HAP-1 (cell line): ENCODE measurements at regions not wholly inside any gene's neighbourhood (a gene's known extent, or its start where the extent isn't known, plus 50 kb on each side); places are given as distances from the start of the nearest gene placed in this dataset.
A peak's percentile ranks its signal among the peaks of the same experiment; 100 is the strongest.
"Not testable (repeated sequence)": the region's sequence is repeated elsewhere in the genome, so short reads cannot be mapped to it uniquely, and the experiment has no call there.

ENCODE experiments used
- DNase-seq, 2 experiments: peaks; one replicate each; pipeline ENCODE4 v3.0.0-alpha.2; 2016 to 2020; ENCODE audit warnings: low spot score in 2 of 2
- H3K27me3 ChIP-seq: fragments of 250-450 bp; sonication (Bioruptor Pico); 2 replicates; pipeline ENCODE4 v1.5.1; 2020; ENCODE audit warnings: low read depth, mild to moderate bottlenecking, moderate library complexity
- H3K36me3 ChIP-seq: fragments of 250-450 bp; sonication (Bioruptor Pico); replicated peaks from 2 replicates; pipeline ENCODE4 v1.5.1; 2020; ENCODE audit warnings: mild to moderate bottlenecking
- H3K4me1 ChIP-seq: fragments of 250-450 bp; sonication (Bioruptor Pico); 2 replicates; pipeline ENCODE4 v1.5.1; 2020; ENCODE audit warnings: mild to moderate bottlenecking
- H3K4me3 ChIP-seq: fragments of 250-450 bp; sonication (Bioruptor Pico); 2 replicates; pipeline ENCODE4 v1.5.1; 2020; ENCODE audit warnings: mild to moderate bottlenecking, moderate library complexity
- H3K9me3 ChIP-seq: fragments of 250-450 bp; sonication (Bioruptor Pico); 2 replicates; pipeline ENCODE4 v1.5.1; 2020; ENCODE audit warnings: mild to moderate bottlenecking, moderate library complexity
- in situ Hi-C: fragments of 300-500 bp; cut with MboI; formaldehyde crosslinking; loops from 3 replicates; pipeline ENCODE4 v1.14.3; 2020; ENCODE audit warnings: low sequenced_read_pairs, inconsistent platforms, mixed read lengths

GRCh38 chr12:47407463-47408129 lies 298.2 kb downstream of the RPAP3 start:
- no peak overlapping the region for H3K4me3 ChIP-seq

GRCh38 chr12:47403681-47404080 lies 302.1 kb downstream of the RPAP3 start:
- H3K9me3 ChIP-seq, result no peaks in the 10 kb centered on the region
- H3K27me3 ChIP-seq, result no peaks in the 10 kb centered on the region

More at GRCh38 chr12:47407463-47408129, 298.2 kb downstream of the RPAP3 start:
- no peak for DNase-seq
- in situ Hi-C loops, result no loop called here
- H3K9me3 ChIP-seq, result no peaks in the 10 kb centered on the region
- no peaks in the 10 kb centered on the region for H3K27me3 ChIP-seq
- H3K36me3 ChIP-seq, result no peaks in the 10 kb centered on the region
- no peaks in the 10 kb centered on the region for H3K4me1 ChIP-seq

GRCh38 chr12:47401196-47401595 lies 304.6 kb downstream of the RPAP3 start:
- H3K27me3 ChIP-seq, in situ Hi-C loops, H3K9me3 ChIP-seq, H3K36me3 ChIP-seq, DNase-seq, H3K4me3 ChIP-seq, H3K4me1 ChIP-seq: not testable (repeated sequence)

More at GRCh38 chr12:47403681-47404080, 302.1 kb downstream of the RPAP3 start:
- in situ Hi-C loops, result no loop called here
- Histone ChIP-seq H3K4me3 (no peak overlapping the region), H3K4me1 (no peaks in the 10 kb centered on the region), H3K36me3 (no peaks in the 10 kb centered on the region)
- no peak for DNase-seq

- DNase-seq, result no peak
- in situ Hi-C loops, result no loop called here
- Histone ChIP-seq H3K4me1 (no peaks in the 10 kb centered on the region), H3K27me3 (no peaks in the 10 kb centered on the region), H3K4me3 (no peak overlapping the region), H3K9me3 (no peaks in the 10 kb centered on the region), H3K36me3 (no peaks in the 10 kb centered on the region)
Observed at GRCh38 chr12:47400266-47400665, 305.6 kb downstream of the RPAP3 start.

- in situ Hi-C loops, result no loop called here
- no peaks in the 10 kb centered on the region for H3K4me1 ChIP-seq
- H3K9me3 ChIP-seq, result no peaks in the 10 kb centered on the region
- H3K27me3 ChIP-seq, result no peaks in the 10 kb centered on the region
- DNase-seq, result peak in 1 of 2 experiments; percentile 31
- no peak overlapping the region for H3K4me3 ChIP-seq
- H3K36me3 ChIP-seq, result no peaks in the 10 kb centered on the region
Observed at GRCh38 chr12:47397664-47398281, 308.1 kb downstream of the RPAP3 start.

GRCh38 chr12:47396902-47397663 lies 308.7 kb downstream of the RPAP3 start:
- Histone ChIP-seq H3K9me3 (no peaks in the 10 kb centered on the region), H3K36me3 (no peaks in the 10 kb centered on the region), H3K4me1 (no peaks in the 10 kb centered on the region), H3K4me3 (no peak overlapping the region), H3K27me3 (no peaks in the 10 kb centered on the region)
- DNase-seq, result no peak
- in situ Hi-C loops, result no loop called here

- Histone ChIP-seq H3K4me1 (no peaks in the 10 kb centered on the region), H3K4me3 (no peak overlapping the region), H3K27me3 (no peaks in the 10 kb centered on the region), H3K9me3 (no peaks in the 10 kb centered on the region), H3K36me3 (no peaks in the 10 kb centered on the region)
- DNase-seq, result no peak
- in situ Hi-C loops, result no loop called here
Observed at GRCh38 chr12:47394070-47394469, 311.8 kb downstream of the RPAP3 start.

GRCh38 chr12:47393403-47393790 lies 312.4 kb downstream of the RPAP3 start:
- Histone ChIP-seq H3K27me3 (no peaks in the 10 kb centered on the region), H3K9me3 (no peaks in the 10 kb centered on the region), H3K36me3 (no peaks in the 10 kb centered on the region), H3K4me3 (no peak overlapping the region), H3K4me1 (no peaks in the 10 kb centered on the region)
- in situ Hi-C loops, result no loop called here
- no peak for DNase-seq

- DNase-seq, result no peak
- in situ Hi-C loops, result no loop called here
- no peak overlapping the region for H3K4me3 ChIP-seq
- no peaks in the 10 kb centered on the region for H3K4me1 ChIP-seq
- H3K9me3 ChIP-seq, result no peaks in the 10 kb centered on the region
- no peaks in the 10 kb centered on the region for H3K27me3 ChIP-seq
- no peaks in the 10 kb centered on the region for H3K36me3 ChIP-seq
Observed at GRCh38 chr12:47391566-47391965, 311.8 kb upstream of the AMIGO2 start.

- Histone ChIP-seq H3K27me3 (no peaks in the 10 kb centered on the region), H3K4me1 (no peaks in the 10 kb centered on the region), H3K4me3 (no peak overlapping the region), H3K9me3 (no peaks in the 10 kb centered on the region), H3K36me3 (no peaks in the 10 kb centered on the region)
- in situ Hi-C loops, result no loop called here
- DNase-seq, result no peak
Observed at GRCh38 chr12:47388712-47389111, 309.0 kb upstream of the AMIGO2 start.

- Histone ChIP-seq H3K4me3 (no peak overlapping the region), H3K27me3 (no peaks in the 10 kb centered on the region), H3K4me1 (no peaks in the 10 kb centered on the region), H3K9me3 (no peaks in the 10 kb centered on the region), H3K36me3 (no peaks in the 10 kb centered on the region)
- in situ Hi-C loops, result no loop called here
- no peak for DNase-seq
Observed at GRCh38 chr12:47387994-47388393, 308.2 kb upstream of the AMIGO2 start.

GRCh38 chr12:47385653-47386052 lies 305.9 kb upstream of the AMIGO2 start:
- no peaks in the 10 kb centered on the region for H3K4me1 ChIP-seq
- no peaks in the 10 kb centered on the region for H3K9me3 ChIP-seq
- no peaks in the 10 kb centered on the region for H3K36me3 ChIP-seq
- no peaks in the 10 kb centered on the region for H3K27me3 ChIP-seq
- in situ Hi-C loops, result no loop called here
- no peak for DNase-seq
- no peak overlapping the region for H3K4me3 ChIP-seq

- Histone ChIP-seq H3K36me3 (no peaks in the 10 kb centered on the region), H3K9me3 (no peaks in the 10 kb centered on the region), H3K27me3 (no peaks in the 10 kb centered on the region), H3K4me3 (no peak overlapping the region), H3K4me1 (no peaks in the 10 kb centered on the region)
- no peak for DNase-seq
- in situ Hi-C loops, result no loop called here
Observed at GRCh38 chr12:47383942-47384341, 304.2 kb upstream of the AMIGO2 start.

- Histone ChIP-seq H3K36me3 (no peaks in the 10 kb centered on the region), H3K9me3 (no peaks in the 10 kb centered on the region), H3K4me1 (no peaks in the 10 kb centered on the region), H3K4me3 (no peak overlapping the region), H3K27me3 (no peaks in the 10 kb centered on the region)
- in situ Hi-C loops, result no loop called here
- DNase-seq, result no peak
Observed at GRCh38 chr12:47382305-47382704, 302.5 kb upstream of the AMIGO2 start.
